Lung (tissue), 11 donors: ENCODE measurements at regions not wholly inside any gene's neighbourhood (a gene's known extent, or its start where the extent isn't known, plus 50 kb on each side); places are given as distances from the start of the nearest gene placed in this dataset.
A peak's percentile ranks its signal among the peaks of the same experiment; 100 is the strongest.

ENCODE experiments used
- ATAC-seq: fragments of 200-7000 bp; cut with Tn5 transposase; one replicate; pipeline ENCODE4 v1.9.1; 2020; ENCODE audit warnings: moderate number of reproducible peaks; ENCODE audit not compliant: insufficient read depth, low FRiP score
- DNase-seq, 3 donors: peaks; one replicate each; pipeline ENCODE4 v3.0.0-alpha.2; 2013 to 2017
- H3K27ac ChIP-seq, 2 donors: one replicate each; pipeline ENCODE4 v1.5.1; 2013; ENCODE audit warnings: mild to moderate bottlenecking in 2 of 2, moderate library complexity in 2 of 2, control low read depth in 1 of 2, inconsistent platforms in 1 of 2, low read depth in 1 of 2, low read length in 1 of 2
- H3K27me3 ChIP-seq, 3 donors: one replicate each; pipeline ENCODE4 v1.5.1; 2013; ENCODE audit warnings: low read length in 2 of 3; ENCODE audit not compliant: control insufficient read depth in 3 of 3, insufficient read depth in 3 of 3
- H3K36me3 ChIP-seq, 4 donors: one replicate each; pipeline ENCODE4 v1.5.1; 2013; ENCODE audit warnings: low read length in 4 of 4, mild to moderate bottlenecking in 1 of 4, moderate library complexity in 1 of 4; ENCODE audit not compliant: control insufficient read depth in 4 of 4, insufficient read depth in 4 of 4
- H3K4me1 ChIP-seq, 5 donors: one replicate each; pipeline ENCODE4 v1.5.1; 2013; ENCODE audit warnings: low read length in 5 of 5, mild to moderate bottlenecking in 2 of 5, moderate library complexity in 1 of 5; ENCODE audit not compliant: control insufficient read depth in 5 of 5, insufficient read depth in 5 of 5
- H3K4me3 ChIP-seq: one replicate; pipeline ENCODE4 v1.5.1; 2013; ENCODE audit warnings: mild to moderate bottlenecking, control low read depth, moderate library complexity
- H3K9ac ChIP-seq, 2 donors: one replicate each; pipeline ENCODE4 v1.5.1; 2013; ENCODE audit warnings: low read length in 2 of 2, control low read depth in 1 of 2; ENCODE audit not compliant: insufficient read depth in 1 of 2
- H3K9me3 ChIP-seq, 4 donors: one replicate each; pipeline ENCODE4 v1.5.1; 2013; ENCODE audit warnings: low read length in 3 of 4, mild to moderate bottlenecking in 1 of 4, moderate library complexity in 1 of 4; ENCODE audit not compliant: control insufficient read depth in 4 of 4, insufficient read depth in 3 of 4
- CTCF ChIP-seq: IDR thresholded peaks from 2 replicates; pipeline ENCODE4 v1.5.1; 2012; ENCODE audit warnings: mild to moderate bottlenecking; ENCODE audit errors: control extremely low read depth, extremely low read depth
- WGBS, 2 donors: extraction: QIAGEN DNeasy Blood & Tissue Kit; methylation state at CpG; one replicate each; pipeline ENCODE4 v1.1.7; 2013; 5-methylcytosine and 5-hydroxymethylcytosine counted together
- donor health status: control.
- donor health status: control.
- donor health status: Bipolar disorder and iron deficiency.
- donor health status: healthy.
- donor health status: DM: yes; HTN: yes; CAD: no.

GRCh38 chr6:167697316-167697715 lies 129.4 kb upstream of the AFDN start:
- 79 to 82% methylated on average over 11 of the region's 11 CpGs for WGBS, 2 donors
- Histone ChIP-seq H3K36me3 (no peaks in the 10 kb centered on the region), H3K4me1 (peaks cover 0 to 22% (median 6%) of the 10 kb centered on the region in 5 donors), H3K9me3 (no peaks in the 10 kb centered on the region), H3K4me3 (no peak overlapping the region), H3K9ac (no peak overlapping the region), H3K27me3 (no peaks in the 10 kb centered on the region), H3K27ac (no peak overlapping the region)
- TF ChIP-seq CTCF: no peak
- no peak for DNase-seq
- no peak for ATAC-seq

GRCh38 chr6:167698540-167698939 lies 128.2 kb upstream of the AFDN start:
- H3K27ac ChIP-seq: peak overlapping the region in 1 of 2 donors; percentile 32
- 91 to 94% methylated on average over 12 of the region's 12 CpGs for WGBS, 2 donors
- no peak for DNase-seq

GRCh38 chr6:167699141-167699931 lies 127.4 kb upstream of the AFDN start:
- no peaks in the 10 kb centered on the region for H3K9me3 ChIP-seq
- no peak overlapping the region for H3K9ac ChIP-seq
- H3K4me1 ChIP-seq: peaks cover 0 to 22% (median 7%) of the 10 kb centered on the region in 5 donors
- peak; percentile 91 for ATAC-seq
- H3K4me3 ChIP-seq: no peak overlapping the region
- DNase-seq: peak; percentile 54 to 77 (median 63)
- H3K27me3 ChIP-seq: no peaks in the 10 kb centered on the region
- 21 to 32% methylated on average over 21 of the region's 21 CpGs for WGBS, 2 donors
- peak overlapping the region; percentile 76 to 87 for H3K27ac ChIP-seq
- no peaks in the 10 kb centered on the region for H3K36me3 ChIP-seq
- TF ChIP-seq CTCF: no peak

More at GRCh38 chr6:167698540-167698939, 128.2 kb upstream of the AFDN start:
- Histone ChIP-seq H3K36me3 (no peaks in the 10 kb centered on the region), H3K4me1 (peaks cover 0 to 22% (median 6%) of the 10 kb centered on the region in 5 donors), H3K27me3 (no peaks in the 10 kb centered on the region), H3K9ac (no peak overlapping the region), H3K4me3 (no peak overlapping the region), H3K9me3 (no peaks in the 10 kb centered on the region)
- TF ChIP-seq CTCF: no peak
- ATAC-seq: no peak

- H3K9me3 ChIP-seq: no peaks in the 10 kb centered on the region
- DNase-seq (no peak), ATAC-seq (no peak)
- H3K9ac ChIP-seq: no peak overlapping the region
- TF ChIP-seq CTCF: no peak
- H3K27me3 ChIP-seq: no peaks in the 10 kb centered on the region
- peak overlapping the region in 1 of 2 donors; percentile 61 for H3K27ac ChIP-seq
- no peak overlapping the region for H3K4me3 ChIP-seq
- WGBS, 2 donors: 76 to 83% methylated on average over 8 of the region's 8 CpGs
- peaks cover 0 to 29% (median 13%) of the 10 kb centered on the region in 5 donors for H3K4me1 ChIP-seq
- no peaks in the 10 kb centered on the region for H3K36me3 ChIP-seq
Measured at GRCh38 chr6:167700199-167700598, 126.5 kb upstream of the AFDN start.
